Keratinocyte (primary cell): ENCODE measurements at regions not wholly inside any gene's neighbourhood (a gene's known extent, or its start where the extent isn't known, plus 50 kb on each side); places are given as distances from the start of the nearest gene placed in this dataset.

Source experiments
- CTCF ChIP-seq, 3 experiments: IDR thresholded peaks in 1 of 3; conservative IDR thresholded peaks in 1 of 3; optimal IDR thresholded peaks in 1 of 3; 2 replicates in 2 of 3; 3 replicates in 1 of 3; pipeline versions ENCODE3 to v1.5.1; 2011; ENCODE audit warnings: low read length in 3 of 3, mild to moderate bottlenecking in 3 of 3, moderate library complexity in 2 of 3, control low read depth in 1 of 3, inconsistent platforms in 1 of 3; ENCODE audit not compliant: insufficient read depth in 2 of 3; ENCODE audit errors: extremely low read depth in 1 of 3
- EZH2 ChIP-seq: IDR thresholded peaks from one replicate; pipeline ENCODE4 v1.6.1; 2012; ENCODE audit warnings: inconsistent platforms, mild to moderate bottlenecking, low read length, moderate library complexity

GRCh38 chr20:48294196-48294595 lies 508.9 kb upstream of the SULF2 start:
- no peak for TF ChIP-seq CTCF (optimal IDR thresholded peaks at IDR 0.05 in 1 of 3, IDR thresholded peaks at IDR 0.05 in 1 of 3, conservative IDR thresholded peaks at IDR 0.05 in 1 of 3; ENCODE audit: extremely low read depth in 1 of 3, insufficient read depth in 2 of 3, low read length in 3 of 3)
- no peak for TF ChIP-seq EZH2
